Trophoblast cell (in vitro differentiated cells and primary cell): ENCODE measurements at regions not wholly inside any gene's neighbourhood (a gene's known extent, or its start where the extent isn't known, plus 50 kb on each side); places are given as distances from the start of the nearest gene placed in this dataset.

Experiments
- DNase-seq, 2 donors: peaks; one replicate each; pipeline ENCODE4 v3.0.0-alpha.2; 2016
- H2AFZ ChIP-seq: 2 replicates; pipeline ENCODE4 v1.6.1; 2013; ENCODE audit warnings: low read length, moderate library complexity, mild to moderate bottlenecking; ENCODE audit not compliant: insufficient read depth, poor library complexity
- H2AK5ac ChIP-seq: 2 replicates; pipeline ENCODE4 v1.6.1; 2013; ENCODE audit warnings: mild to moderate bottlenecking, low read length
- H2BK120ac ChIP-seq: 2 replicates; pipeline ENCODE4 v1.6.1; 2013; ENCODE audit warnings: low read length, mild to moderate bottlenecking, moderate library complexity; ENCODE audit not compliant: insufficient read depth, poor library complexity
- H2BK12ac ChIP-seq: 2 replicates; pipeline ENCODE4 v1.6.1; 2013; ENCODE audit warnings: mild to moderate bottlenecking, low read length, moderate library complexity
- H2BK5ac ChIP-seq: 2 replicates; pipeline ENCODE4 v1.6.1; 2013; ENCODE audit warnings: low read length, low read depth, moderate library complexity, mild to moderate bottlenecking; ENCODE audit not compliant: poor library complexity
- H3K14ac ChIP-seq: 2 replicates; pipeline ENCODE4 v1.6.1; 2013; ENCODE audit warnings: mild to moderate bottlenecking, low read length
- H3K18ac ChIP-seq: 2 replicates; pipeline ENCODE4 v1.6.1; 2013; ENCODE audit warnings: mild to moderate bottlenecking, low read length
- H3K23ac ChIP-seq: 2 replicates; pipeline ENCODE4 v1.6.1; 2013; ENCODE audit warnings: low read length
- H3K27ac ChIP-seq: 2 replicates; pipeline ENCODE4 v1.5.1; 2013; ENCODE audit warnings: low read depth, mild to moderate bottlenecking, inconsistent platforms, low read length, moderate library complexity
- H3K27me3 ChIP-seq: 2 replicates; pipeline ENCODE4 v1.6.1; 2013; ENCODE audit warnings: inconsistent platforms, mild to moderate bottlenecking, low read length, moderate library complexity; ENCODE audit not compliant: insufficient read depth
- H3K36me3 ChIP-seq, 2 experiments: 1 replicate in 1 of 2; 2 replicates in 1 of 2; pipeline ENCODE4 v1.6.1; 2013; ENCODE audit warnings: low read length in 2 of 2, mild to moderate bottlenecking in 2 of 2, moderate library complexity in 1 of 2; ENCODE audit not compliant: insufficient read depth in 2 of 2, control insufficient read depth in 1 of 2
- H3K4ac ChIP-seq: 2 replicates; pipeline ENCODE4 v1.6.1; 2013; ENCODE audit warnings: low read depth, mild to moderate bottlenecking, low read length, moderate library complexity
- H3K4me1 ChIP-seq, 2 experiments: 1 replicate in 1 of 2; 2 replicates in 1 of 2; pipeline ENCODE4 v1.6.1; 2013; ENCODE audit warnings: low read length in 2 of 2, mild to moderate bottlenecking in 2 of 2, moderate library complexity in 1 of 2; ENCODE audit not compliant: insufficient read depth in 2 of 2, control insufficient read depth in 1 of 2
- H3K4me2 ChIP-seq: 2 replicates; pipeline ENCODE4 v1.6.1; 2013; ENCODE audit warnings: inconsistent platforms, mild to moderate bottlenecking, low read length, moderate library complexity
- H3K4me3 ChIP-seq: 2 replicates; pipeline ENCODE4 v1.5.1; 2013; ENCODE audit warnings: mild to moderate bottlenecking, low read depth, low read length, inconsistent platforms
- H3K79me1 ChIP-seq: one replicate; pipeline ENCODE4 v1.6.1; 2013; ENCODE audit warnings: low read length
- H3K79me2 ChIP-seq: 2 replicates; pipeline ENCODE4 v1.6.1; 2013; ENCODE audit warnings: low read length, mild to moderate bottlenecking; ENCODE audit not compliant: control insufficient read depth, insufficient read depth, poor library complexity
- H3K9ac ChIP-seq: 2 replicates; pipeline ENCODE4 v1.6.1; 2013; ENCODE audit warnings: mild to moderate bottlenecking, low read length
- H3K9me3 ChIP-seq: 2 replicates; pipeline ENCODE4 v1.6.1; 2013; ENCODE audit warnings: low read depth, mild to moderate bottlenecking, control low read depth, inconsistent platforms, low read length; ENCODE audit not compliant: insufficient read depth
- H4K12ac ChIP-seq: 2 replicates; pipeline ENCODE4 v1.6.1; 2013; ENCODE audit warnings: low read depth, mild to moderate bottlenecking, low read length, moderate library complexity
- H4K8ac ChIP-seq: 2 replicates; pipeline ENCODE4 v1.6.1; 2013; ENCODE audit warnings: low read depth, mild to moderate bottlenecking, low read length, moderate library complexity
- H4K91ac ChIP-seq: one replicate; pipeline ENCODE4 v1.6.1; 2013; ENCODE audit warnings: low read depth, mild to moderate bottlenecking, low read length, moderate library complexity
- WGBS: extraction: QIAGEN DNeasy Blood & Tissue Kit; methylation state at CpG from one replicate; pipeline ENCODE4 v1.1.7; 2013; ENCODE audit warnings: missing lambda C conversion rate; ENCODE audit not compliant: insufficient read length, insufficient coverage; ENCODE audit errors: extremely low coverage; 5-methylcytosine and 5-hydroxymethylcytosine counted together

- 100% methylated on average over 1 of the region's 3 CpGs for WGBS
Observed at GRCh38 chr7:155927905-155928304, 115.6 kb upstream of the SHH start.

GRCh38 chr7:155925682-155926081 is 113.4 kb upstream of the SHH start:
- no peak overlapping the region for H4K8ac ChIP-seq
- no peak overlapping the region for H3K27ac ChIP-seq
- H3K4me2 ChIP-seq: no peak overlapping the region
- no peak overlapping the region for H3K9ac ChIP-seq
- H4K12ac ChIP-seq: no peak overlapping the region
- no CpG with 5 or more reads among the region's 14 CpGs for WGBS
- no peak overlapping the region for H2BK5ac ChIP-seq
- H3K23ac ChIP-seq: no peak overlapping the region
- no peak overlapping the region for H3K4ac ChIP-seq
- H3K27me3 ChIP-seq: no peaks in the 10 kb centered on the region
- H3K18ac ChIP-seq: no peak overlapping the region
- H2AFZ ChIP-seq: no peak overlapping the region
- peaks cover 11 to 12% of the 10 kb centered on the region in 2 experiments for H3K4me1 ChIP-seq
- peak overlapping the region; percentile 32 for H3K4me3 ChIP-seq
- H3K79me1 ChIP-seq: peaks cover 4% of the 10 kb centered on the region
- H2BK120ac ChIP-seq: no peak overlapping the region
- H3K79me2 ChIP-seq: no peaks in the 10 kb centered on the region
- H2BK12ac ChIP-seq: no peak overlapping the region
- H4K91ac ChIP-seq: no peak overlapping the region
- no peak for DNase-seq
- no peak overlapping the region for H3K14ac ChIP-seq
- H2AK5ac ChIP-seq: no peak overlapping the region
- H3K9me3 ChIP-seq: peaks cover 5% of the 10 kb centered on the region
- H3K36me3 ChIP-seq: no peaks in the 10 kb centered on the region

More at GRCh38 chr7:155927905-155928304, 115.6 kb upstream of the SHH start:
- no peak overlapping the region for H3K4me2 ChIP-seq
- no peak overlapping the region for H2AFZ ChIP-seq
- H3K4me3 ChIP-seq: no peak overlapping the region
- no peaks in the 10 kb centered on the region for H3K79me2 ChIP-seq
- no peak overlapping the region for H2BK120ac ChIP-seq
- no peak overlapping the region for H3K9ac ChIP-seq
- no peak overlapping the region for H3K4ac ChIP-seq
- no peaks in the 10 kb centered on the region for H3K36me3 ChIP-seq
- no peak overlapping the region for H4K8ac ChIP-seq
- H4K12ac ChIP-seq: no peak overlapping the region
- no peak overlapping the region for H3K27ac ChIP-seq
- peaks cover 7% of the 10 kb centered on the region for H3K9me3 ChIP-seq
- H3K18ac ChIP-seq: no peak overlapping the region
- no peak overlapping the region for H2BK5ac ChIP-seq
- no peaks in the 10 kb centered on the region for H3K27me3 ChIP-seq
- DNase-seq: no peak
- no peak overlapping the region for H3K14ac ChIP-seq
- H3K23ac ChIP-seq: no peak overlapping the region
- no peaks in the 10 kb centered on the region for H3K4me1 ChIP-seq
- no peak overlapping the region for H2BK12ac ChIP-seq
- no peaks in the 10 kb centered on the region for H3K79me1 ChIP-seq
- H2AK5ac ChIP-seq: no peak overlapping the region
- H4K91ac ChIP-seq: no peak overlapping the region

- peaks cover 4% of the 10 kb centered on the region for H3K79me1 ChIP-seq
- no peak overlapping the region for H3K9ac ChIP-seq
- H3K4me3 ChIP-seq: no peak overlapping the region
- no peaks in the 10 kb centered on the region for H3K36me3 ChIP-seq
- no peaks in the 10 kb centered on the region for H3K27me3 ChIP-seq
- peaks cover 4% of the 10 kb centered on the region for H3K9me3 ChIP-seq
- H4K91ac ChIP-seq: no peak overlapping the region
- H2BK12ac ChIP-seq: no peak overlapping the region
- no peak overlapping the region for H3K4me2 ChIP-seq
- H3K18ac ChIP-seq: no peak overlapping the region
- no peak overlapping the region for H3K4ac ChIP-seq
- H4K8ac ChIP-seq: no peak overlapping the region
- H3K4me1 ChIP-seq: peaks cover 18 to 19% of the 10 kb centered on the region in 2 experiments
- H3K23ac ChIP-seq: no peak overlapping the region
- H2BK120ac ChIP-seq: no peak overlapping the region
- no peak overlapping the region for H4K12ac ChIP-seq
- no peak overlapping the region for H2AFZ ChIP-seq
- H3K79me2 ChIP-seq: no peaks in the 10 kb centered on the region
- no peak overlapping the region for H3K14ac ChIP-seq
- peak; percentile 85 to 86 for DNase-seq
- H2BK5ac ChIP-seq: no peak overlapping the region
- H2AK5ac ChIP-seq: no peak overlapping the region
- H3K27ac ChIP-seq: no peak overlapping the region
- WGBS: no CpG with 5 or more reads among the region's 25 CpGs
Observed at GRCh38 chr7:155922067-155922816, 110.0 kb upstream of the SHH start.

DNA sequence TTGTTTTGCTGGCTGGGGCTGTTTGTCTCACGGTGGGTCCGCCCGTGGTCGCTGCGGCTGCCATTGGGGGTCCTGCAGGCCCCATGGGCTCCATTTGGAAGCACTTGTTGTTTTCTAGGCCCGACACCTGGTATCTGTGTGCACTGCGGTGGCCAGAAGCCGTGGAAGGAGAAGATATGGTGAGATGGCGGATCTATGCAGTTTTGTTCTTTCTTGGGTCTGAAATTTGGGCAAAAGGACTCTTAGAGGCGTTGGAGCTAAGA is 109.5 kb upstream of the SHH start:
- H3K36me3 ChIP-seq: no peaks in the 10 kb centered on the region
- WGBS: no CpG with 5 or more reads among the region's 10 CpGs
- peak overlapping the region; percentile 46 for H3K4me2 ChIP-seq
- peak overlapping the region; percentile 46 for H2BK12ac ChIP-seq
- no peak overlapping the region for H4K8ac ChIP-seq
- H4K91ac ChIP-seq: peak overlapping the region; percentile 61
- H3K4ac ChIP-seq: no peak overlapping the region
- no peak overlapping the region for H2BK5ac ChIP-seq
- H3K79me2 ChIP-seq: no peaks in the 10 kb centered on the region
- no peak overlapping the region for H2BK120ac ChIP-seq
- H4K12ac ChIP-seq: no peak overlapping the region
- peaks cover 4% of the 10 kb centered on the region for H3K79me1 ChIP-seq
- peaks cover 4% of the 10 kb centered on the region for H3K9me3 ChIP-seq
- H3K23ac ChIP-seq: no peak overlapping the region
- no peaks in the 10 kb centered on the region for H3K27me3 ChIP-seq
- DNase-seq: no peak
- no peak overlapping the region for H3K18ac ChIP-seq
- no peak overlapping the region for H2AFZ ChIP-seq
- H3K4me1 ChIP-seq: peaks cover 18 to 19% of the 10 kb centered on the region in 2 experiments
- H2AK5ac ChIP-seq: peak overlapping the region; percentile 14
- H3K14ac ChIP-seq: peak overlapping the region; percentile 13
- no peak overlapping the region for H3K9ac ChIP-seq
- no peak overlapping the region for H3K27ac ChIP-seq
- no peak overlapping the region for H3K4me3 ChIP-seq
